Endothelial cell of umbilical vein (primary cell): ENCODE measurements at regions not wholly inside any gene's neighbourhood (a gene's known extent, or its start where the extent isn't known, plus 50 kb on each side); places are given as distances from the start of the nearest gene placed in this dataset.

Experiments
- BruUV-seq: library from RNA; stranded (reverse); fragments of 400-500 nt; replicated peaks from 2 replicates; lab custom pipeline; 2021; lab: Mats Ljungman, UMichigan
- CTCF ChIA-PET: fragments of 300-600, 350-600 bp; sonication (Branson Sonifier 250); formaldehyde crosslinking; loops from one replicate; lab custom pipeline; 2021; ENCODE audit warnings: antibody characterized with exemption, inconsistent platforms; lab: Charles Lee
- POLR2A ChIA-PET: fragments of 300-600, 350-600 bp; sonication (Branson Sonifier 250); formaldehyde crosslinking; loops from one replicate; lab custom pipeline; 2021; ENCODE audit warnings: antibody characterized with exemption, inconsistent platforms; lab: Charles Lee
- DNase-seq: peaks from one replicate; pipeline ENCODE4 v3.0.0-alpha.2; 2011; ENCODE audit warnings: low read depth, low spot score
- FAIRE-seq: peaks from 2 replicates; lab custom pipeline; 2011; peaks lifted over from hg19 to GRCh38; lab: Jason Lieb, UNC
- H2AFZ ChIP-seq: 2 replicates; pipeline ENCODE4 v1.6.0; 2012; ENCODE audit warnings: low read depth, low read length, control low read depth, inconsistent platforms
- H3K27ac ChIP-seq: 2 replicates; pipeline ENCODE4 v1.5.1; 2011; ENCODE audit warnings: low read depth, mild to moderate bottlenecking, control low read depth, low read length, moderate library complexity; ENCODE audit not compliant: insufficient read depth
- H3K27me3 ChIP-seq, 2 experiments: 2 replicates each; pipeline versions ENCODE4 v1.6.0 to v1.6.1; 2011; ENCODE audit warnings: low read length in 2 of 2, mixed read lengths in 1 of 2; ENCODE audit not compliant: control insufficient read depth in 2 of 2, insufficient read depth in 2 of 2
- H3K36me3 ChIP-seq, 2 experiments: 2 replicates in 1 of 2; 3 replicates in 1 of 2; pipeline ENCODE4 v1.5.1; 2011; ENCODE audit warnings: low read length in 2 of 2, mild to moderate bottlenecking in 1 of 2, moderate library complexity in 1 of 2; ENCODE audit not compliant: control insufficient read depth in 2 of 2, insufficient read depth in 2 of 2; ENCODE audit errors: extremely low read depth in 1 of 2
- H3K4me1 ChIP-seq: 3 replicates; pipeline ENCODE4 v1.5.1; 2011; ENCODE audit warnings: mild to moderate bottlenecking, low read length; ENCODE audit not compliant: control insufficient read depth, insufficient read depth; ENCODE audit errors: extremely low read depth
- H3K4me2 ChIP-seq: 2 replicates; pipeline ENCODE4 v1.6.1; 2011; ENCODE audit warnings: low read length, control low read depth, mixed read lengths; ENCODE audit not compliant: insufficient read depth
- H3K4me3 ChIP-seq, 3 experiments: fragments of 200-600 bp in 1 of 3; sonication (generic), shearing (Covaris generic) in 1 of 3; replicated peaks in 1 of 3; 2 replicates each; pipeline ENCODE4 v1.5.1; 2011 to 2016; ENCODE audit warnings: control low read depth in 3 of 3, low read length in 3 of 3, mild to moderate bottlenecking in 2 of 3, inconsistent platforms in 1 of 3, low read depth in 1 of 3, moderate library complexity in 1 of 3; ENCODE audit not compliant: insufficient read depth in 1 of 3
- H3K79me2 ChIP-seq: 2 replicates; pipeline ENCODE4 v1.6.0; 2012; ENCODE audit warnings: low read length, inconsistent platforms; ENCODE audit not compliant: control insufficient read depth, insufficient read depth
- H3K9ac ChIP-seq: replicated peaks from 2 replicates; pipeline ENCODE3; 2011; ENCODE audit warnings: low read length, control low read depth; ENCODE audit not compliant: insufficient read depth; ENCODE audit errors: extremely low read depth
- H3K9me1 ChIP-seq: replicated peaks from 3 replicates; pipeline ENCODE4 v1.6.0; 2011; ENCODE audit warnings: mild to moderate bottlenecking, low read length; ENCODE audit not compliant: control insufficient read depth, insufficient read depth; ENCODE audit errors: extremely low read depth
- H3K9me3 ChIP-seq: replicated peaks from 2 replicates; pipeline ENCODE4 v1.5.1; 2012; ENCODE audit warnings: low read length, inconsistent platforms; ENCODE audit not compliant: control insufficient read depth, insufficient read depth
- H4K20me1 ChIP-seq: replicated peaks from 2 replicates; pipeline ENCODE3; 2011; ENCODE audit warnings: mild to moderate bottlenecking, low read length; ENCODE audit not compliant: control insufficient read depth, insufficient read depth; ENCODE audit errors: extremely low read depth
- CTCF ChIP-seq, 2 donors: IDR thresholded peaks; 1 replicate in 1 of 2; 2 replicates in 1 of 2; pipeline ENCODE4 v1.5.1; 2011; ENCODE audit warnings: low read length in 2 of 2, mild to moderate bottlenecking in 2 of 2, moderate library complexity in 2 of 2, control low read depth in 1 of 2, inconsistent platforms in 1 of 2, low read depth in 1 of 2; ENCODE audit not compliant: insufficient read depth in 1 of 2; ENCODE audit errors: extremely low read depth in 1 of 2
- EZH2 ChIP-seq: IDR thresholded peaks from 2 replicates; pipeline ENCODE4 v1.6.1; 2012; ENCODE audit warnings: borderline replicate concordance, low read depth, mild to moderate bottlenecking, moderate library complexity, low read length, inconsistent platforms; ENCODE audit not compliant: severe bottlenecking
- FOS ChIP-seq: IDR thresholded peaks from 2 replicates; pipeline ENCODE4 v1.6.1; 2011; ENCODE audit warnings: mild to moderate bottlenecking, low read length, moderate library complexity, borderline replicate concordance; ENCODE audit not compliant: insufficient read depth
- GATA2 ChIP-seq: IDR thresholded peaks from 2 replicates; pipeline ENCODE4 v1.7.0; 2011; ENCODE audit warnings: low read depth, mild to moderate bottlenecking, moderate library complexity, mixed read lengths, low read length; ENCODE audit not compliant: insufficient read length, insufficient read depth
- JUN ChIP-seq: IDR thresholded peaks from 2 replicates; pipeline ENCODE4 v1.6.1; 2011; ENCODE audit warnings: borderline replicate concordance, low read depth; ENCODE audit not compliant: insufficient read length, insufficient read depth
- MAX ChIP-seq: IDR thresholded peaks from 2 replicates; pipeline ENCODE4 v1.6.1; 2011; ENCODE audit not compliant: insufficient read depth, insufficient read length
- MYC ChIP-seq: IDR thresholded peaks from one replicate; pipeline ENCODE4 v1.6.1; 2011; ENCODE audit warnings: mild to moderate bottlenecking, low read depth, low read length
- POLR2A ChIP-seq: IDR thresholded peaks from 2 replicates; pipeline ENCODE4 v1.6.1; 2012; ENCODE audit warnings: low read depth, mild to moderate bottlenecking, control low read depth, low read length
- POLR2AphosphoS5 ChIP-seq: IDR thresholded peaks from 2 replicates; pipeline ENCODE4 v1.6.1; 2012; ENCODE audit warnings: low read depth, mild to moderate bottlenecking, control low read depth, low read length, moderate library complexity; ENCODE audit not compliant: insufficient read depth
- dilution Hi-C: fragments of 300-500 bp; cut with MboI; formaldehyde crosslinking; loops from one replicate; pipeline ENCODE4 v1.15.0; 2019; ENCODE audit warnings: low sequenced_read_pairs; ENCODE audit not compliant: extremely low pct_ligation_motif_present
- intact Hi-C: fragments of 100-400 bp; cut with micrococcal nuclease; formaldehyde crosslinking; loops from one replicate; pipeline ENCODE4 v1.10.0; 2022

GRCh38 chr5:144773628-144774027 lies 603.0 kb downstream of the KCTD16 start:
- intact Hi-C loops (no loop called here), dilution Hi-C loops (no loop called here)
- Histone ChIP-seq H3K9me1 (no peaks in the 10 kb centered on the region), H3K4me3 (no peak overlapping the region), H3K36me3 (no peaks in the 10 kb centered on the region), H3K79me2 (no peaks in the 10 kb centered on the region), H3K9ac (no peak overlapping the region), H3K4me1 (no peaks in the 10 kb centered on the region), H2AFZ (no peak overlapping the region), H3K27ac (no peak overlapping the region), H3K27me3 (no peaks in the 10 kb centered on the region), H3K9me3 (no peaks in the 10 kb centered on the region), H4K20me1 (no peaks in the 10 kb centered on the region), H3K4me2 (no peak overlapping the region)
- ChIA-PET POLR2A (no interaction called here), CTCF (no interaction called here)
- TF ChIP-seq POLR2AphosphoS5 (no peak), GATA2 (no peak)
- no TSS peak for BruUV-seq
- DNase-seq, result no peak
- FAIRE-seq, result no peak

- intact Hi-C loops, result no loop called here
- TF ChIP-seq POLR2AphosphoS5, result no peak
- no peak for TF ChIP-seq JUN
- TF ChIP-seq MYC, result no peak
- no peak for TF ChIP-seq MAX
- no peak for TF ChIP-seq EZH2
- no peak for TF ChIP-seq POLR2A
- TF ChIP-seq GATA2, result no peak
- no peak for TF ChIP-seq CTCF (IDR thresholded peaks at IDR 0.05; ENCODE audit: extremely low read depth in 1 of 2, insufficient read depth in 1 of 2, low read depth in 1 of 2, low read length in 2 of 2)
- TF ChIP-seq FOS, result no peak
- Histone ChIP-seq H3K9me1 (no peaks in the 10 kb centered on the region), H3K4me2 (no peak overlapping the region), H3K79me2 (no peaks in the 10 kb centered on the region), H3K4me3 (no peak overlapping the region), H3K27me3 (no peaks in the 10 kb centered on the region), H3K4me1 (no peaks in the 10 kb centered on the region), H2AFZ (no peak overlapping the region), H3K36me3 (no peaks in the 10 kb centered on the region), H3K27ac (no peak overlapping the region), H3K9me3 (no peaks in the 10 kb centered on the region), H4K20me1 (no peaks in the 10 kb centered on the region), H3K9ac (no peak overlapping the region)
- FAIRE-seq (no peak), DNase-seq (no peak)
- CTCF ChIA-PET, result no interaction called here
- no TSS peak for BruUV-seq
- dilution Hi-C loops, result no loop called here
- POLR2A ChIA-PET, result no interaction called here
Measured at GRCh38 chr5:144771802-144772201, 601.1 kb downstream of the KCTD16 start.
